ELF-1 (cell line): ENCODE measurements at regions not wholly inside any gene's neighbourhood (a gene's known extent, or its start where the extent isn't known, plus 50 kb on each side); places are given as distances from the start of the nearest gene placed in this dataset.

ENCODE experiments used
- DNase-seq: peaks from one replicate; pipeline ENCODE4 v3.0.0-alpha.2; 2016; ENCODE audit warnings: low read depth, low spot score

DNA sequence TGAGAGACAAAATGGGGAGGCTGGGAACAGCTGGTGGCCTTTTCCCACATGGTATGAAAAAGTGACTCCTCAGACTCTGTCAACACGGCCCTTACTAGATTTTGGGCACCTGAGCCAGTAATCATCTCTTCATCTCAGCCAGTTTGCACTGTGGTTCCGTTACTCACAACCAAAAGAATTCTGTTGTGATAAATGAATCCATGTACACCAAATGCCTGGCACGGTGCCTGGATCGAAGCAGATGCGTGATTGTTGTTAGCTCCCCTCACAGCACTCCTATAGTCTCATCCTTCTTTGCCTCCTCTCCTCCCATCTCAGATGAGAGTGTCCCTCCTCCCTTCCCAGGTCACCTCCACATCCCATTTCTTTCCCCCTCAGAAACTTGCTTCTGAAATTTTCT is 57.9 kb upstream of the GJB5 start:
- DNase-seq, result no peak

DNA sequence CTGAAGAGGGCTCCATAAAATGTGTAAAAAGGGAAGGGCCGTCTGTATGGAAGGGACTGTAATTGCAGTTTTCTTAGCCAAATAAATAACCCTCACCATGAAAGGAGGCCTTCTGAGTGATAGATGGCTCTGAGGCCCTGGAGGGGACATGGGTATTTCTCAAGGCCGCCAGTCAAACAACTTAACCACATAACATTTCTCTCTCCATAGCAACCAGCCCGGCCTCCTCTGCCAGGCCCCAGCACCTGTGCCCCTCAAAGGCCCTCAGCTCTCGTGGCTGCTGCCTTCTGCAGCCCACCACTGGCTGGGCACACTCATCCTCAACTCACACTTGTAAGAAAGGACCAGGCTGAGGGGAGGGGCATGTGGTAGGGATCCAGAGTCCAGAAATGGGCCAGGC is 57.0 kb upstream of the GJB5 start:
- DNase-seq, result no peak

DNA sequence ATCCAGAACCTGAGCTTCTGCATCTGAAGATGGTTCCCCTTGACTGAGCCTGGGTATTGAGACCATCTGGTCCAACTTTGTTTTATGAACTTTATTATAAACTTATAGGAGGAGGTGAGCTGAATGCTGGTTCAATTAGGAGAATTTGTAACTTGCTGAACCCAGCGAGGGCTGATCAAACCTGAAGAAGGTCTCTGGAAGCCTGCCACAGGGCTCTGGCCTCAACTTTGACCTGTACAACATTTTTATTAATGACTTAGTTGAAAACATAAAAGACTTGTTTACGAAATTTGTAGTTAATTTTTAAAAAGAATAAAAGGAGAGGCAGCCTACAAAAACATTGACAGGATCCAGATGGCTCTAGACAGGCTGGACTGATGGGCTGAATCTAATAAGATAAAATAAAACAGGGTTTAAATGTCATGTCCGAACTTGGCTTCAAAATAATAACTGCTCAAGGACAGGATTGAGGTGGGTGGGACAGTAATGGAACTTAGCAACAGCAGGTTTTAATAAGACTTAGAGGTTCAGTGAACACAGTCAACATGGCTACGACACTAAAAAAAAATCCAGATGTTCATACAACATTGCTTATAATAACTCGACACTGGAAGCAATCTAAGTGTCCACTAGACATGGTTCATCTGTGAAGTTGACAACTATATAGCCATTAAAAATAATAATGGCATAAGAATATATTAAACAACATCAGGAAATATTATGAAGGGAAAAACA is 53.4 kb upstream of the GJB5 start:
- DNase-seq, result no peak
